Kidney (tissue), 13 donors: ENCODE measurements at regions not wholly inside any gene's neighbourhood (a gene's known extent, or its start where the extent isn't known, plus 50 kb on each side); places are given as distances from the start of the nearest gene placed in this dataset.

Experiments
- DNase-seq, 5 donors: peaks; one replicate each; pipeline ENCODE4 v3.0.0-alpha.2; 2013 to 2020
- FAIRE-seq: peaks from 2 replicates; lab custom pipeline; 2012; peaks lifted over from hg19 to GRCh38; lab: Jason Lieb, UNC
- H3K27ac ChIP-seq, 2 donors: one replicate each; pipeline ENCODE4 v1.7.0; 2013; ENCODE audit warnings: low read depth in 2 of 2, low read length in 2 of 2, inconsistent platforms in 1 of 2
- H3K27me3 ChIP-seq: one replicate; pipeline ENCODE4 v1.7.1; 2013; ENCODE audit warnings: low read length, inconsistent platforms; ENCODE audit not compliant: control insufficient read depth, insufficient read depth
- H3K36me3 ChIP-seq, 3 donors: one replicate each; pipeline versions ENCODE4 v1.7.0 to v1.7.1; 2013; ENCODE audit warnings: low read length in 3 of 3, control low read depth in 1 of 3, inconsistent platforms in 1 of 3; ENCODE audit not compliant: insufficient read depth in 3 of 3, control insufficient read depth in 2 of 3
- H3K4me1 ChIP-seq, 3 donors: one replicate each; pipeline versions ENCODE4 v1.7.0 to v1.7.1; 2013; ENCODE audit warnings: low read length in 3 of 3, inconsistent platforms in 1 of 3, low read depth in 1 of 3; ENCODE audit not compliant: control insufficient read depth in 2 of 3, insufficient read depth in 2 of 3
- H3K4me3 ChIP-seq, 3 donors: one replicate each; pipeline versions ENCODE4 v1.7.0 to v1.8.1; 2013; ENCODE audit warnings: low read length in 3 of 3, control low read depth in 1 of 3, inconsistent platforms in 1 of 3
- H3K9ac ChIP-seq, 3 donors: one replicate each; pipeline versions ENCODE4 v1.7.0 to v1.7.1; 2013; ENCODE audit warnings: low read length in 3 of 3, control low read depth in 1 of 3, inconsistent platforms in 1 of 3
- H3K9me3 ChIP-seq, 3 donors: one replicate each; pipeline versions ENCODE4 v1.7.0 to v1.7.1; 2013; ENCODE audit warnings: low read length in 3 of 3, control low read depth in 1 of 3, inconsistent platforms in 1 of 3; ENCODE audit not compliant: control insufficient read depth in 2 of 3, insufficient read depth in 1 of 3
- intact Hi-C: fragments of 100-400 bp; cut with DNase I; formaldehyde crosslinking; loops from one replicate; pipeline ENCODE4 v1.11.1; 2022
- TF ChIP-seq, protein P1 (sequence below): IDR thresholded peaks from 3 replicates; pipeline ENCODE4 v1.5.1; 2012; ENCODE audit warnings: mild to moderate bottlenecking, moderate library complexity, borderline replicate concordance; ENCODE audit not compliant: insufficient read depth; ENCODE audit errors: extremely low read depth
- donor health status: control.
- donor health status: control.
- donor health status: control.
- donor health status: control.
- donor health status: control.
- donor health status: DM: yes; HTN: yes; CAD: no.
- donor health status: Normal renal cell carcinoma (clear cell type).

DNA sequence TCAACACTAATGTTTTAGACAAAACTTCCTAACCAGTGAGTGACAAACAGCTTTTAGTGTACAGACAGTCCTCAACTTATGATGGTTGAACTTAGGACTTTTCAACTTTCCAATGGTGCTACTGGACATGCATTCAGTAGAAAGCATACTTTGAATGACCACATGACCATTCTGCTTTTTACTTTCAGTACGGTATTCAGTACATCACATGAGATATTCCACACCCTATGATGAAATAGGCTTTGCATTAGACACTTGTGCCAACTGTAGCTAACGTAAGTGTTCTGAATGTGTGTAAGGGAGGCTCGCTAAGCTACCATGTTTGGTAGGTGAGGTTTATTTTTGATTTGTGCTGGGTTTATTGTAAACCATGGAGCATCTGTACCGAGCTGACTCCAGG is 113.7 kb downstream of the WNT7A start:
- Histone ChIP-seq H3K9me3 (peaks cover 0 to 5% (median 3%) of the 10 kb centered on the region in 3 donors), H3K9ac (no peak overlapping the region), H3K36me3 (no peaks in the 10 kb centered on the region), H3K27me3 (no peaks in the 10 kb centered on the region), H3K4me3 (no peak overlapping the region), H3K27ac (no peak overlapping the region), H3K4me1 (no peaks in the 10 kb centered on the region)
- no peak for FAIRE-seq
- intact Hi-C loops, result no loop called here
- TF ChIP-seq, protein P1, sequence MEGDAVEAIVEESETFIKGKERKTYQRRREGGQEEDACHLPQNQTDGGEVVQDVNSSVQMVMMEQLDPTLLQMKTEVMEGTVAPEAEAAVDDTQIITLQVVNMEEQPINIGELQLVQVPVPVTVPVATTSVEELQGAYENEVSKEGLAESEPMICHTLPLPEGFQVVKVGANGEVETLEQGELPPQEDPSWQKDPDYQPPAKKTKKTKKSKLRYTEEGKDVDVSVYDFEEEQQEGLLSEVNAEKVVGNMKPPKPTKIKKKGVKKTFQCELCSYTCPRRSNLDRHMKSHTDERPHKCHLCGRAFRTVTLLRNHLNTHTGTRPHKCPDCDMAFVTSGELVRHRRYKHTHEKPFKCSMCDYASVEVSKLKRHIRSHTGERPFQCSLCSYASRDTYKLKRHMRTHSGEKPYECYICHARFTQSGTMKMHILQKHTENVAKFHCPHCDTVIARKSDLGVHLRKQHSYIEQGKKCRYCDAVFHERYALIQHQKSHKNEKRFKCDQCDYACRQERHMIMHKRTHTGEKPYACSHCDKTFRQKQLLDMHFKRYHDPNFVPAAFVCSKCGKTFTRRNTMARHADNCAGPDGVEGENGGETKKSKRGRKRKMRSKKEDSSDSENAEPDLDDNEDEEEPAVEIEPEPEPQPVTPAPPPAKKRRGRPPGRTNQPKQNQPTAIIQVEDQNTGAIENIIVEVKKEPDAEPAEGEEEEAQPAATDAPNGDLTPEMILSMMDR, result no peak
- DNase-seq, result no peak

DNA sequence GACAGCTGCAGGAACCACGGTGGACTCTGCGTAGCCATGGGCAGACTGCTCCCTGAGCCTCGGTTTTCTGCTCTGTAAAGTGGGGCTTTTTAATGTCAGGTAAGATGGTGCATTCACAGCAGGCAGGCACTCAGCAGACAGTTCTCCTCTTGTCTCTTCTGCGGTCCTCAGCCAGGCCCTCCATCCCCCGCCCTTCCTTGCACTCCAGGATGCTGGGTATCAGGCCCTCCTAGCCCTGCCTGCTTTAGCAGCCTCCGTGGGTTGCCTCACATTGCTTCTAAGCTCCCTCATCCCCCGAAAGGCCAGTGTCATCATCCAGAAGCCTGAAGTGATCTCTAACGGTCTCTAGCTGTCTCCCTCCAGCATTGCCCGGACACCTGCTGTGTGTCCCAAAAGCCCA is 115.7 kb downstream of the WNT7A start:
- Histone ChIP-seq H3K27me3 (no peaks in the 10 kb centered on the region), H3K9ac (no peak overlapping the region), H3K4me1 (no peaks in the 10 kb centered on the region), H3K36me3 (no peaks in the 10 kb centered on the region), H3K9me3 (peaks cover 0 to 5% (median 3%) of the 10 kb centered on the region in 3 donors), H3K27ac (no peak overlapping the region), H3K4me3 (no peak overlapping the region)
- intact Hi-C loops, result no loop called here
- DNase-seq (no peak), FAIRE-seq (no peak)
- TF ChIP-seq, protein P1, result no peak

DNA sequence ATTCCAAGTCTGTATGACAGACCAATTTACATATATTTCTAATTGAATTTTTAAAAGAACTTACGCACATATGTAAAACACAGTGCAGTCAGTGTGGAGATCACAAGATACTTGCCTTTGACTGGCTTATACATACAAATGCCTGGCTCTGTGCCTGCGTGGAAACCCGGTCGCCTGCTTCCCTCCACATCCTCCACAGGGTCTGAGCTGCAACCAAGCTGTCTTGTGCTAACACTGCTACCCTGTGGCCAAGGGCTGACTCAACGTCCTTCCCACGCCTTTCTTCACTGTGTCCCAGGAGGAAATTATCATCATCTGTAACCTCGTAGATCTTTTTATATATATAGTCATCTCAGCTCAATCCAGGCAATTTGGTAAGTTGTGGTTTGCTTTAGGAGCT is 117.0 kb downstream of the WNT7A start:
- no peaks in the 10 kb centered on the region for H3K36me3 ChIP-seq
- TF ChIP-seq, protein P1, result no peak
- H3K9ac ChIP-seq, result no peak overlapping the region
- H3K27ac ChIP-seq, result no peak overlapping the region
- no peaks in the 10 kb centered on the region for H3K27me3 ChIP-seq
- no peak overlapping the region for H3K4me3 ChIP-seq
- no peak for FAIRE-seq
- no peaks in the 10 kb centered on the region for H3K4me1 ChIP-seq
- DNase-seq, result no peak
- intact Hi-C loops, result no loop called here
- H3K9me3 ChIP-seq, result peaks cover 0 to 5% (median 3%) of the 10 kb centered on the region in 3 donors

DNA sequence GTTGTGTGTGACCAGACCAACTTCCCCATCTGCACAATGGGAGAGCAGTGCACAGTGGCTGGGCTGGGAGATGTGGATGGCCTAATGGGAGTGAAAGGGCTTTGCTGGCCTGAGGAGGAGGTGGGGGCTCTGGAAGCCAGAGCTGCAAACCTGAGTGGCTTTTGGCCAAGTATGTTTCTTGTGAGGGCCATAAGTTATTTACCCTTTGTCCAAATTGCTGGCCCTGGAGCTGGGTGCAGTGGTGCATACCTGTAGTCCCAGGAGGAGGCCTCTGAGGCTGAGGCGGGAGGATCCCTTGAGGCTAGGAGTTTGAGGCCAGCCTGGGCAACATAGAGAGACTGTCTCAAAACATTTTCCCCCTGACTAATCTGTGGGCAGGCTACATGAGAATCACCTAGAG is 129.1 kb downstream of the WNT7A start:
- no peak overlapping the region for H3K9ac ChIP-seq
- no peaks in the 10 kb centered on the region for H3K36me3 ChIP-seq
- TF ChIP-seq, protein P1, result no peak
- no peak overlapping the region for H3K27ac ChIP-seq
- H3K4me3 ChIP-seq, result no peak overlapping the region
- no peak for FAIRE-seq
- DNase-seq, result no peak
- peaks cover 0 to 2% (median 0%) of the 10 kb centered on the region in 3 donors for H3K9me3 ChIP-seq
- no peaks in the 10 kb centered on the region for H3K27me3 ChIP-seq
- no peaks in the 10 kb centered on the region for H3K4me1 ChIP-seq
- intact Hi-C loops, result no loop called here
